OCI-LY7 (cell line): ENCODE measurements at regions not wholly inside any gene's neighbourhood (a gene's known extent, or its start where the extent isn't known, plus 50 kb on each side); places are given as distances from the start of the nearest gene placed in this dataset.

Experiments used
- BruUV-seq: library from RNA; stranded (reverse); fragments of 400-500 nt; replicated peaks from 2 replicates; lab custom pipeline; 2021; lab: Mats Ljungman, UMichigan
- CTCF ChIA-PET: fragments of 300-600 bp; sonication (Branson Sonifier 250); formaldehyde crosslinking; loops from one replicate; lab custom pipeline; 2022; ENCODE audit warnings: antibody characterized with exemption; ENCODE audit not compliant: unreplicated experiment; lab: Charles Lee
- POLR2A ChIA-PET: fragments of 300-600 bp; sonication (Branson Sonifier 250); formaldehyde crosslinking; loops from one replicate; lab custom pipeline; 2022; ENCODE audit warnings: antibody characterized with exemption; lab: Charles Lee
- DNase-seq: peaks from one replicate; pipeline ENCODE4 v3.0.0-alpha.2; 2015; ENCODE audit warnings: low spot score
- H2AFZ ChIP-seq: fragments of 200-600 bp; sonication (generic), shearing (Covaris generic); 2 replicates; pipeline ENCODE4 v1.6.1; 2014; ENCODE audit warnings: mild to moderate bottlenecking, antibody characterized with exemption, low read length, moderate library complexity
- H3K27ac ChIP-seq: fragments of 200-600 bp; sonication (generic); 2 replicates; pipeline ENCODE4 v1.5.1; 2014; ENCODE audit warnings: mixed run types, low read depth, mild to moderate bottlenecking, moderate library complexity, low read length, inconsistent platforms; ENCODE audit not compliant: poor library complexity, severe bottlenecking
- H3K36me3 ChIP-seq: fragments of 200-600 bp; sonication (generic); 2 replicates; pipeline ENCODE4 v1.6.1; 2014; ENCODE audit warnings: mild to moderate bottlenecking, antibody characterized with exemption, low read length, moderate library complexity, mixed read lengths; ENCODE audit not compliant: insufficient read depth
- H3K4me1 ChIP-seq: fragments of 200-600 bp; sonication (generic); 2 replicates; pipeline ENCODE4 v1.5.1; 2014; ENCODE audit warnings: mild to moderate bottlenecking, low read length; ENCODE audit not compliant: insufficient read depth, poor library complexity, severe bottlenecking
- H3K4me2 ChIP-seq: fragments of 200-600 bp; sonication (generic); 2 replicates; pipeline ENCODE4 v1.6.1; 2014; ENCODE audit warnings: mild to moderate bottlenecking, low read length
- H3K4me3 ChIP-seq: fragments of 200-600 bp; sonication (generic); 2 replicates; pipeline ENCODE4 v1.5.1; 2014; ENCODE audit warnings: mild to moderate bottlenecking, low read depth, low read length; ENCODE audit not compliant: poor library complexity, severe bottlenecking
- H3K79me2 ChIP-seq: fragments of 200-600 bp; sonication (generic); 2 replicates; pipeline ENCODE4 v1.6.1; 2016; ENCODE audit warnings: low read depth, mild to moderate bottlenecking, low read length, moderate library complexity, mixed read lengths; ENCODE audit not compliant: insufficient read depth
- H3K9me2 ChIP-seq: fragments of 200-600 bp; sonication (generic); 2 replicates; pipeline ENCODE4 v1.6.1; 2016; ENCODE audit warnings: mild to moderate bottlenecking, low read length, mixed read lengths; ENCODE audit not compliant: insufficient read depth
- H3K9me3 ChIP-seq: fragments of 200-600 bp; sonication (generic); 2 replicates; pipeline ENCODE4 v1.6.1; 2014; ENCODE audit warnings: mild to moderate bottlenecking, mixed run types, low read length, mixed read lengths
- H4K20me1 ChIP-seq: fragments of 200-600 bp; sonication (generic); 2 replicates; pipeline ENCODE4 v1.6.1; 2014; ENCODE audit warnings: mild to moderate bottlenecking, antibody characterized with exemption, low read length, moderate library complexity, mixed read lengths; ENCODE audit not compliant: insufficient read depth
- EZH2phosphoT487 ChIP-seq: fragments of 200-600 bp; sonication (generic); IDR thresholded peaks from 2 replicates; pipeline ENCODE4 v1.6.1; 2018; ENCODE audit warnings: low read depth, borderline replicate concordance, mild to moderate bottlenecking, mixed run types, antibody characterized with exemption, low read length, moderate library complexity, mixed read lengths
- intact Hi-C: fragments of 100-400 bp; cut with micrococcal nuclease; formaldehyde crosslinking; loops from one replicate; pipeline ENCODE4 v1.10.0; 2022; ENCODE audit not compliant: unreplicated experiment
- TF ChIP-seq, protein P1 (sequence below): fragments of 200-600 bp; sonication (generic); conservative IDR thresholded peaks from 2 replicates; pipeline ENCODE4 v1.5.1; 2014; ENCODE audit warnings: mild to moderate bottlenecking, antibody characterized with exemption, low read length, moderate library complexity, mixed read lengths

DNA sequence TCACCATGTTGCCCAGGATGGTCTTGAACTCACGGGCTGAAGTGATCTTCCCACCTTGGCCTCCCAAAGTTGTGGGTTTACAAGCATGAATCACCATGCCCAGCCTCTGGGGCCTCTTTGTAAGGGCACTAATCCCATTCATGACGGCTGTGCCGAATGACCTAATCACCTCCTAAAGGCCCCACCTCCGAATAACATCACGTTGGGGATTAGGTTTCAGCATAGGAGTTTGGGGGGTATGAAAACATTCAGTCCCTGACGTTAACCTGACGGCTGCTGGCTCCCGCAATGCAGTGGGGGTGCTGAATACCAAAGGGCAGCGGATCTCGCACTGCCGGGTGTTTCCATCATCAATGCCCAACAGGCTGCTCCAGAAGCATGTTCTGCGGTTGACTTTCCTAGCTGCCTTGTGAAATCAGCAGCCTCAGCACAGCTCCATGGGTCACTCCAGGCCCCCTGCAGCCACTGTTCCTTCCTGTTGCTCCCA is 120.8 kb upstream of the SEC14L1 start:
- H3K79me2 ChIP-seq, result no peaks in the 10 kb centered on the region
- H3K4me1 ChIP-seq, result no peaks in the 10 kb centered on the region
- intact Hi-C loops, result no loop called here
- no TSS peak for BruUV-seq
- no peaks in the 10 kb centered on the region for H3K9me2 ChIP-seq
- no peaks in the 10 kb centered on the region for H3K36me3 ChIP-seq
- no peaks in the 10 kb centered on the region for H4K20me1 ChIP-seq
- no peak overlapping the region for H3K4me2 ChIP-seq
- no peak for TF ChIP-seq EZH2phosphoT487
- no peak overlapping the region for H2AFZ ChIP-seq
- no peak overlapping the region for H3K27ac ChIP-seq
- ChIA-PET POLR2A (interaction anchor here (1.1 kb wide), 1 partner anchor 140 kb away, joined by 4 read pairs; no protein-coding TSS in a partner anchor), CTCF (interaction anchor here (1.3 kb wide), 1 partner anchor 27 kb away, joined by 3 read pairs; no protein-coding TSS in a partner anchor)
- DNase-seq, result no peak
- no peaks in the 10 kb centered on the region for H3K9me3 ChIP-seq
- H3K4me3 ChIP-seq, result no peak overlapping the region

DNA sequence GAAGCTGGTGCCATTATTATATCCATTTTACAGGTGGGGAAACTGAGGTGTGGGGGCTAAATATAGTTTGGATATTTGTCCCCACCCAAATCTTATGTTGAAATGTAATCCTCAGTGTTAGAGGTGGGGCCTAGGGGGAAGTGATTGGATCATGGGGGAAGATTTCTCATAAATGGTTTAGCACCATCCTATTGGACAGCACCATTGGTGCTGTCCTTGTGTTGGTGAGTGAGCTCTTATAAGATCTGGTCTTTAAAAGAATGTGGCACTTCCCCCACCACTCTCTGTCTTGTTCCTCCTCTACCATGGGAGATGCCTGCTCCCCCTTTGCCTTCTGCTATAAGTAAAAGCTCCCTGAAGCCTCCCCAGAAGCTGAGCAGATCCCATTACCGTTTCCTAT is 119.8 kb upstream of the SEC14L1 start:
- no peaks in the 10 kb centered on the region for H3K9me3 ChIP-seq
- ChIA-PET CTCF (interaction anchor here (0.6 kb wide), 1 partner anchor 66 kb away, joined by 3 read pairs; no protein-coding TSS in a partner anchor), POLR2A (interaction anchor here (0.6 to 1.0 kb wide), 3 partner anchors 14 to 21 kb away, joined by 4 to 7 read pairs (median 4); no protein-coding TSS in a partner anchor)
- H3K27ac ChIP-seq, result no peak overlapping the region
- no peaks in the 10 kb centered on the region for H3K4me1 ChIP-seq
- H3K4me2 ChIP-seq, result no peak overlapping the region
- intact Hi-C loops, result no loop called here
- no peaks in the 10 kb centered on the region for H3K36me3 ChIP-seq
- no peaks in the 10 kb centered on the region for H3K79me2 ChIP-seq
- BruUV-seq, result no TSS peak
- no peaks in the 10 kb centered on the region for H4K20me1 ChIP-seq
- TF ChIP-seq, protein P1, sequence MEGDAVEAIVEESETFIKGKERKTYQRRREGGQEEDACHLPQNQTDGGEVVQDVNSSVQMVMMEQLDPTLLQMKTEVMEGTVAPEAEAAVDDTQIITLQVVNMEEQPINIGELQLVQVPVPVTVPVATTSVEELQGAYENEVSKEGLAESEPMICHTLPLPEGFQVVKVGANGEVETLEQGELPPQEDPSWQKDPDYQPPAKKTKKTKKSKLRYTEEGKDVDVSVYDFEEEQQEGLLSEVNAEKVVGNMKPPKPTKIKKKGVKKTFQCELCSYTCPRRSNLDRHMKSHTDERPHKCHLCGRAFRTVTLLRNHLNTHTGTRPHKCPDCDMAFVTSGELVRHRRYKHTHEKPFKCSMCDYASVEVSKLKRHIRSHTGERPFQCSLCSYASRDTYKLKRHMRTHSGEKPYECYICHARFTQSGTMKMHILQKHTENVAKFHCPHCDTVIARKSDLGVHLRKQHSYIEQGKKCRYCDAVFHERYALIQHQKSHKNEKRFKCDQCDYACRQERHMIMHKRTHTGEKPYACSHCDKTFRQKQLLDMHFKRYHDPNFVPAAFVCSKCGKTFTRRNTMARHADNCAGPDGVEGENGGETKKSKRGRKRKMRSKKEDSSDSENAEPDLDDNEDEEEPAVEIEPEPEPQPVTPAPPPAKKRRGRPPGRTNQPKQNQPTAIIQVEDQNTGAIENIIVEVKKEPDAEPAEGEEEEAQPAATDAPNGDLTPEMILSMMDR, result no peak
- no peak for TF ChIP-seq EZH2phosphoT487
- no peak overlapping the region for H2AFZ ChIP-seq
- no peak overlapping the region for H3K4me3 ChIP-seq
- H3K9me2 ChIP-seq, result no peaks in the 10 kb centered on the region
- no peak for DNase-seq

DNA sequence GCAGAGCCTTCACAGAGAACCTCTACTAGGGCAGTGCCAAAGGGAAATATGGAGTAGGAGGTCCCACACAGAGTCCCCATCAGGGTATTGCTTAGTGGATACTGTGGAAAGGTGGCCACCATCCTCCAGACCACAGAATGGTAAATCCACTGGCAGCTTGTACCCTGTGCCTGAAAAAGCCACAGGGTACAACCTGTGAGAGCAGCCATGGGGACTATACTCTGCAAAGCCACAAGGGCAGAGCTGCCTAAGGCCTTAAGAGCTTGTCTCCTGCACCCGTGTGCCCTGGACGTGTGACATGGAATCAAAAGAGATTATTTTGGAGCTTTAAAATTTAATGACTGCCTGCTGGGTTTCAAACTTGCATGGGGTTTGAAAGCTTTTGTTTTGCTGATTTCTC is 118.0 kb upstream of the SEC14L1 start:
- Histone ChIP-seq H3K4me1 (no peaks in the 10 kb centered on the region), H2AFZ (no peak overlapping the region), H3K9me2 (no peaks in the 10 kb centered on the region), H3K4me3 (no peak overlapping the region), H3K27ac (no peak overlapping the region), H4K20me1 (no peaks in the 10 kb centered on the region), H3K79me2 (no peaks in the 10 kb centered on the region), H3K36me3 (no peaks in the 10 kb centered on the region), H3K4me2 (no peak overlapping the region), H3K9me3 (peaks cover 12% of the 10 kb centered on the region; the same call in 1 of the 2 replicates)
- CTCF ChIA-PET, result no interaction called here
- POLR2A ChIA-PET, result interaction anchor here (1.2 kb wide), 1 partner anchor 11 kb away, joined by 3 read pairs; no protein-coding TSS in a partner anchor
- intact Hi-C loops, result no loop called here
- no peak for DNase-seq
- BruUV-seq, result no TSS peak
- TF ChIP-seq EZH2phosphoT487, result no peak
- TF ChIP-seq, protein P1, result no peak
